ENCODE measurements at regions not wholly inside any gene's neighbourhood (a gene's known extent, or its start where the extent isn't known, plus 50 kb on each side); places are given as distances from the start of the nearest gene placed in this dataset.

- no peak overlapping the region for H3K4me3 ChIP-seq (ENCODE audit: low read depth, low read length)
- no peaks in the 10 kb centered on the region for H3K27me3 ChIP-seq (replicated peaks)
- H3K36me3 ChIP-seq (replicated peaks), result no peaks in the 10 kb centered on the region
- no peak for TF ChIP-seq CTCF (IDR thresholded peaks at IDR 0.05; ENCODE audit: low read depth, low read length, missing control alignments)
- in situ Hi-C loops (cut with HindIII; ENCODE audit: low pct_ligation_motif_present, low sequenced_read_pairs), result no loop called here
- DNase-seq, result peak; percentile 32
- peak overlapping the region; percentile 54 for H3K27ac ChIP-seq
Observed at GRCh38 chr1:163875200-163875926, 553.6 kb downstream of the NUF2 start.

- TF ChIP-seq CTCF (IDR thresholded peaks at IDR 0.05; ENCODE audit: low read depth, low read length, missing control alignments), result no peak
- DNase-seq, result no peak
- H3K27ac ChIP-seq, result peak overlapping the region; percentile 54
- in situ Hi-C loops (cut with HindIII; ENCODE audit: low pct_ligation_motif_present, low sequenced_read_pairs), result no loop called here
- H3K36me3 ChIP-seq (replicated peaks), result no peaks in the 10 kb centered on the region
- no peak overlapping the region for H3K4me3 ChIP-seq (ENCODE audit: low read depth, low read length)
- no peaks in the 10 kb centered on the region for H3K27me3 ChIP-seq (replicated peaks)
Observed at GRCh38 chr1:163875927-163876320, 554.2 kb downstream of the NUF2 start.

GRCh38 chr1:163876546-163876945 is 554.8 kb downstream of the NUF2 start:
- Histone ChIP-seq H3K4me3 (ENCODE audit: low read depth, low read length) (no peak overlapping the region), H3K27ac (no peak overlapping the region), H3K36me3 (replicated peaks) (no peaks in the 10 kb centered on the region), H3K27me3 (replicated peaks) (no peaks in the 10 kb centered on the region)
- no peak for TF ChIP-seq CTCF (IDR thresholded peaks at IDR 0.05; ENCODE audit: low read depth, low read length, missing control alignments)
- in situ Hi-C loops (cut with HindIII; ENCODE audit: low pct_ligation_motif_present, low sequenced_read_pairs), result no loop called here
- DNase-seq, result no peak

GRCh38 chr1:163877016-163877415 is 555.3 kb downstream of the NUF2 start:
- Histone ChIP-seq H3K27ac (no peak overlapping the region), H3K27me3 (replicated peaks) (no peaks in the 10 kb centered on the region), H3K36me3 (replicated peaks) (no peaks in the 10 kb centered on the region), H3K4me3 (ENCODE audit: low read depth, low read length) (no peak overlapping the region)
- TF ChIP-seq CTCF (IDR thresholded peaks at IDR 0.05; ENCODE audit: low read depth, low read length, missing control alignments), result no peak
- DNase-seq, result no peak
- in situ Hi-C loops (cut with HindIII; ENCODE audit: low pct_ligation_motif_present, low sequenced_read_pairs), result no loop called here

GRCh38 chr1:163885510-163885909 is 563.8 kb downstream of the NUF2 start:
- in situ Hi-C loops (cut with HindIII; ENCODE audit: low pct_ligation_motif_present, low sequenced_read_pairs), result no loop called here
- Histone ChIP-seq H3K36me3 (replicated peaks) (no peaks in the 10 kb centered on the region), H3K27me3 (replicated peaks) (no peaks in the 10 kb centered on the region), H3K27ac (no peak overlapping the region), H3K4me3 (ENCODE audit: low read depth, low read length) (no peak overlapping the region)
- DNase-seq, result no peak
- TF ChIP-seq CTCF (IDR thresholded peaks at IDR 0.05; ENCODE audit: low read depth, low read length, missing control alignments), result no peak

- no peak overlapping the region for H3K27ac ChIP-seq
- no peak overlapping the region for H3K4me3 ChIP-seq (ENCODE audit: low read depth, low read length)
- in situ Hi-C loops (cut with HindIII; ENCODE audit: low pct_ligation_motif_present, low sequenced_read_pairs), result no loop called here
- no peak for DNase-seq
- no peaks in the 10 kb centered on the region for H3K36me3 ChIP-seq (replicated peaks)
- no peak for TF ChIP-seq CTCF (IDR thresholded peaks at IDR 0.05; ENCODE audit: low read depth, low read length, missing control alignments)
- no peaks in the 10 kb centered on the region for H3K27me3 ChIP-seq (replicated peaks)
Observed at GRCh38 chr1:163896001-163896400, 574.2 kb downstream of the NUF2 start.
